DND-41 (cell line): ENCODE measurements at regions not wholly inside any gene's neighbourhood (a gene's known extent, or its start where the extent isn't known, plus 50 kb on each side); places are given as distances from the start of the nearest gene placed in this dataset.

Experiments
- ATAC-seq: fragments of 200-7000 bp; cut with Tn5 transposase; 3 replicates; pipeline ENCODE4 v1.9.1; 2021; ENCODE audit warnings: low read depth; ENCODE audit not compliant: insufficient read depth
- DNase-seq: peaks from one replicate; pipeline ENCODE4 v3.0.0-alpha.2; 2020
- H2AFZ ChIP-seq: 2 replicates; pipeline ENCODE4 v1.6.0; 2012; ENCODE audit warnings: low read depth, low read length
- H3K27ac ChIP-seq: 2 replicates; pipeline ENCODE4 v1.5.1; 2012; ENCODE audit warnings: low read length, inconsistent platforms
- H3K27me3 ChIP-seq: fragments of 200-600 bp; sonication (generic); 2 replicates; pipeline ENCODE4 v1.6.0; 2012; ENCODE audit warnings: low read length, mild to moderate bottlenecking, inconsistent platforms; ENCODE audit not compliant: insufficient read depth, poor library complexity
- H3K36me3 ChIP-seq: 2 replicates; pipeline ENCODE4 v1.5.1; 2012; ENCODE audit warnings: low read length, inconsistent platforms; ENCODE audit not compliant: insufficient read depth
- H3K4me1 ChIP-seq: 2 replicates; pipeline ENCODE4 v1.5.1; 2012; ENCODE audit warnings: mild to moderate bottlenecking, low read length; ENCODE audit not compliant: insufficient read depth
- H3K4me2 ChIP-seq: 2 replicates; pipeline ENCODE4 v1.6.0; 2012; ENCODE audit warnings: mild to moderate bottlenecking, moderate library complexity, low read length, inconsistent platforms; ENCODE audit not compliant: insufficient read depth
- H3K4me3 ChIP-seq, 2 experiments: fragments of 200-600 bp in 1 of 2; shearing (Covaris generic) in 1 of 2; 2 replicates each; pipeline ENCODE4 v1.5.1; 2012 to 2016; ENCODE audit warnings: inconsistent platforms in 2 of 2, low read length in 2 of 2, mild to moderate bottlenecking in 2 of 2, low read depth in 1 of 2, moderate library complexity in 1 of 2
- H3K79me2 ChIP-seq: 2 replicates; pipeline ENCODE4 v1.6.0; 2012; ENCODE audit warnings: low read length, inconsistent platforms; ENCODE audit not compliant: insufficient read depth
- H3K9ac ChIP-seq: 2 replicates; pipeline ENCODE4 v1.6.0; 2012; ENCODE audit warnings: low read depth, mild to moderate bottlenecking, inconsistent platforms, low read length, moderate library complexity
- H3K9me3 ChIP-seq: 2 replicates; pipeline ENCODE4 v1.5.1; 2012; ENCODE audit warnings: low read length, moderate library complexity, mild to moderate bottlenecking, inconsistent platforms; ENCODE audit not compliant: insufficient read depth, severe bottlenecking
- H4K20me1 ChIP-seq: 2 replicates; pipeline ENCODE4 v1.6.0; 2012; ENCODE audit warnings: low read length; ENCODE audit not compliant: insufficient read depth
- CTCF ChIP-seq: IDR thresholded peaks from 2 replicates; pipeline ENCODE4 v1.5.1; 2012; ENCODE audit warnings: borderline replicate concordance, low read length, moderate library complexity, mild to moderate bottlenecking; ENCODE audit not compliant: poor library complexity, severe bottlenecking; ENCODE audit errors: extremely low read depth
- EZH2 ChIP-seq: IDR thresholded peaks from 3 replicates; pipeline ENCODE4 v1.6.1; 2012; ENCODE audit warnings: borderline replicate concordance, low read depth, mild to moderate bottlenecking, moderate library complexity, low read length, inconsistent platforms; ENCODE audit not compliant: severe bottlenecking

DNA sequence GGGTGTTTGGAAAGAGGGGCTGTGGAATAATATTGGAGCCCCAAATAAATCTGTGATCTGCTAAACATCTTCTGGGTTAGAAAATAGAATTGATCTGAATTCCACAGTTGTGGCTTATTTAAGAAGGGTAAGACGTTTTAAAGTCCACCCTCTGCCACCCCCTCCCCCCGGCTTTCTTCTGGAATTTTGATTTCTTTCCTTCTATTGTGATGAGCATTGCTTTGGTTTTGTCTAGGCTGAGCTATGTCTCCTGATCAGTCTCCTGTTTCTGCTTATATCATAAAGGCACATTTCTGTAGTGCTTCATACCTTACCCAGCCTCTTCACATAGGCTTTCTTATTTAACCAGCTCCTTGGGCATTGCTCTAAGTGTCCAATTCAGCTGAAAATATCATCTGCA, 77.3 kb upstream of the SLC38A2 start:
- H3K27me3 ChIP-seq: no peaks in the 10 kb centered on the region
- ATAC-seq (no peak), DNase-seq (no peak)
- H3K4me2 ChIP-seq: no peak overlapping the region
- H4K20me1 ChIP-seq: no peaks in the 10 kb centered on the region
- no peak overlapping the region for H2AFZ ChIP-seq
- no peak overlapping the region for H3K9ac ChIP-seq
- H3K4me1 ChIP-seq: peaks cover 33% of the 10 kb centered on the region
- no peak overlapping the region for H3K4me3 ChIP-seq
- no peaks in the 10 kb centered on the region for H3K36me3 ChIP-seq
- H3K27ac ChIP-seq: no peak overlapping the region
- H3K9me3 ChIP-seq: no peaks in the 10 kb centered on the region
- TF ChIP-seq EZH2 (no peak), CTCF (no peak)
- no peaks in the 10 kb centered on the region for H3K79me2 ChIP-seq

GRCh38 chr12:46449316-46449715, 76.7 kb upstream of the SLC38A2 start:
- TF ChIP-seq CTCF: no peak
- no peak for TF ChIP-seq EZH2
- Histone ChIP-seq H2AFZ (no peak overlapping the region), H3K9me3 (no peaks in the 10 kb centered on the region), H3K4me1 (peaks cover 30% of the 10 kb centered on the region), H3K27ac (no peak overlapping the region), H3K36me3 (no peaks in the 10 kb centered on the region), H3K4me2 (no peak overlapping the region), H3K27me3 (no peaks in the 10 kb centered on the region), H3K79me2 (no peaks in the 10 kb centered on the region), H4K20me1 (no peaks in the 10 kb centered on the region), H3K9ac (no peak overlapping the region), H3K4me3 (no peak overlapping the region)
- DNase-seq: no peak
- peak; percentile 42; the same call in 1 of the 3 replicates for ATAC-seq

DNA sequence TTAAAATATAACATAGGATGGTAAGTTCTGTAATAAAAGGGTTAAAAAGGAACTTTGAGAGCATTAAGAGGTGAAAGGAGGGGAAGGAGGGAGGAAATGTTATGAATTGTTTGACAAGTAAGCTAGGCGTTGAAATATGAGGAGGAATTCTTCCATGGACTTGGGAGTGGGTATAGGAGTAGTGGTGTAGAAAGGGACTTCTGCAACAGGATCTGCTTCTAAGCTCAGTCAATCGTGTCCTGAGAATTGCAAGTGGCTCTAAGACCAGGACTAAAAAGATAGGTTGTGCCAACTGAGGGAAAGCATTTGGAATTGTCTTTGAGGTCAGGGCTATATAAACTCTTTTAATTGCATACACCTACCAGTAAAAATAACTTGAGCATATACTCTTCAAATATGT, 74.1 kb upstream of the SLC38A2 start:
- Histone ChIP-seq H3K36me3 (no peaks in the 10 kb centered on the region), H3K4me1 (peaks cover 30% of the 10 kb centered on the region), H3K9me3 (no peaks in the 10 kb centered on the region), H4K20me1 (no peaks in the 10 kb centered on the region), H3K4me3 (no peak overlapping the region), H3K27me3 (no peaks in the 10 kb centered on the region), H3K79me2 (no peaks in the 10 kb centered on the region), H2AFZ (no peak overlapping the region), H3K4me2 (no peak overlapping the region), H3K27ac (no peak overlapping the region), H3K9ac (no peak overlapping the region)
- no peak for ATAC-seq
- no peak for DNase-seq
- no peak for TF ChIP-seq EZH2
- no peak for TF ChIP-seq CTCF

DNA sequence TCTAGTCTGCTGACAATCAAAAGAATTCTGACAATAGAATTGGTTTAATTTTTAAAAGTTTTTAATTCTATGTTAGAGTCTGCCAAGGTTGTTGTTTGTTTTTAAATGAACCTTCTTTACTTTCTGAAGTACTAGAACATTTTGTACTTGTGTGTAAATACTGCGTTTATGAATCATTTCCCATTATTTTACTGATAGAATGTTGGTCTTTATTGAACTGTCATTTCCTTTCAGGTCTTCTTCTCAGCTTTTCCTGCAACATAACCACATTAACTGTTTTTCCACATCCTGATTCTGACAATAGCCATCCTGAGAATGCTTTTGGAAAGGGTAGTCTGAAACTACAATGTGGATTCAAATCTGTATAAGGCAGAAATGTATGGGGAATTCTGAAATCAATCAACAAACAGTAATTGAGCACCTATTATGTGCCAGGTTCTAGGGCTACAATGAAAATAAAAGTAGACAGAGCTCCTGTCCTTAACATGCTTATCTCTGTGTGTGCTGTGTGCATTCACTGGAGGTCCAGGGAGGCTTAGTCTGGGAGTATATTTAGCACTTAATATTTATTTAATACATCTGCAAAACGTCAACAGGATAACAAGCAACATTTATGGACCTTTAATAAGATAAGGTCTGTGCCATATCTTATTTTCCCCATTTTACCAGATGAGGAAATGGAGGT, 73.1 kb upstream of the SLC38A2 start:
- no peak for TF ChIP-seq EZH2
- Histone ChIP-seq H3K4me3 (no peak overlapping the region), H3K9me3 (no peaks in the 10 kb centered on the region), H3K27me3 (no peaks in the 10 kb centered on the region), H3K9ac (no peak overlapping the region), H2AFZ (no peak overlapping the region), H4K20me1 (no peaks in the 10 kb centered on the region), H3K4me2 (peak overlapping the region; percentile 31; the same call in 1 of the 2 replicates), H3K36me3 (no peaks in the 10 kb centered on the region), H3K79me2 (no peaks in the 10 kb centered on the region), H3K27ac (peak overlapping the region; percentile 48), H3K4me1 (peaks cover 30% of the 10 kb centered on the region)
- ATAC-seq (no peak), DNase-seq (no peak)
